ENCODE measurements at regions not wholly inside any gene's neighbourhood (a gene's known extent, or its start where the extent isn't known, plus 50 kb on each side); places are given as distances from the start of the nearest gene placed in this dataset.

DNA sequence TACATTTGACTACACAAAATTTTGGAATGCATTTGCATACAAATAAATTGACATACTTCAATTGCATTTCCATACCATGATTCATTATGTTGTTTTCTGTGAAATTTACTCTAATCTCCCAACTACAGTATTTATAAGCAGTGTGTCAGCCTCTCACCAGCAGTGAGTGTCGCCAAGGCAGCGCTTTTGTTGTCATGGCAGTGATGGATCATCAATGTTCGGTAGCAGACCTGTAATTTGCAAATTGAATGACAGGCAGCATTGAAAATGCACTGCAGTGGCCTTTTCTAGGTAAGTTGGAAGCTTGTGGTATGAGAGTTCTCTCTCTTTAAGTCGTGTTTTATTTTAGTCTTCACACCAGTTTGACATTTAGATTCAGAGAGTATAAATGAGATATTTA is 534.1 kb downstream of the PCDH17 start:
- TF ChIP-seq TAF1 (IDR thresholded peaks at IDR 0.05; ENCODE audit: borderline replicate concordance, insufficient read depth, low read length): no peak
- no peak for TF ChIP-seq FOXP2 (optimal IDR thresholded peaks at IDR 0.05; ENCODE audit: borderline replicate concordance, extremely low read depth, extremely low read length, insufficient read depth)
- TF ChIP-seq POLR2AphosphoS5 (IDR thresholded peaks at IDR 0.05; ENCODE audit: low read depth, low read length): no peak
- TF ChIP-seq SIN3A (IDR thresholded peaks at IDR 0.05; ENCODE audit: borderline replicate concordance, insufficient read depth, low read length): no peak
- no peak for TF ChIP-seq REST (IDR thresholded peaks at IDR 0.05; ENCODE audit: insufficient read depth in 1 of 2, low read depth in 2 of 2, low read length in 2 of 2)

DNA sequence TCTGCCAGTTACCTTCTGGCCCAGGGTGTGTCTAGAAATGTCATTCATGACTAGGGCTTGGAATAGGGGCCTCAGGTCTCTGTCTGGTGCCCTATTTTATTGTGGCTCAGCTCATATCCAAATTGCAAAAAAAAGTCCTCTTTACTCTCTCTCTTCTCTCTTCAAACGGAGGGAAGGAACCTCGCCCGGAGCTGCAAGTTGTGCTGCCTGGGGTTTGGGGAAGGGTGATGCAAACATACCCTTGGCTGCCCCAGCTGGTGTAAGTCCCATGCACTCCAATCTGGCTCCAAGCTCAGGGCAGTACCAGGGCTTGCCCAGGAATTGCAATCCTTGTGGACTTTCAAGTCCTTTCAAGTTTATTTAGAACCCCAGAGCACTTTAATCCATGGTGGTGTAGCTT is 549.6 kb downstream of the PCDH17 start:
- TF ChIP-seq REST (IDR thresholded peaks at IDR 0.05; ENCODE audit: insufficient read depth in 1 of 2, low read depth in 2 of 2, low read length in 2 of 2) (no peak), POLR2AphosphoS5 (IDR thresholded peaks at IDR 0.05; ENCODE audit: low read depth, low read length) (no peak), TAF1 (IDR thresholded peaks at IDR 0.05; ENCODE audit: borderline replicate concordance, insufficient read depth, low read length) (no peak), FOXP2 (optimal IDR thresholded peaks at IDR 0.05; ENCODE audit: borderline replicate concordance, extremely low read depth, extremely low read length, insufficient read depth) (no peak), SIN3A (IDR thresholded peaks at IDR 0.05; ENCODE audit: borderline replicate concordance, insufficient read depth, low read length) (no peak)

- no peak for TF ChIP-seq REST (IDR thresholded peaks at IDR 0.05; ENCODE audit: insufficient read depth in 1 of 2, low read depth in 2 of 2, low read length in 2 of 2)
- no peak for TF ChIP-seq SIN3A (IDR thresholded peaks at IDR 0.05; ENCODE audit: borderline replicate concordance, insufficient read depth, low read length)
- no peak for TF ChIP-seq FOXP2 (optimal IDR thresholded peaks at IDR 0.05; ENCODE audit: borderline replicate concordance, extremely low read depth, extremely low read length, insufficient read depth)
- TF ChIP-seq POLR2AphosphoS5 (IDR thresholded peaks at IDR 0.05; ENCODE audit: low read depth, low read length): no peak
- TF ChIP-seq TAF1 (IDR thresholded peaks at IDR 0.05; ENCODE audit: borderline replicate concordance, insufficient read depth, low read length): no peak
Observed at GRCh38 chr13:58187881-58188280, 556.3 kb downstream of the PCDH17 start.

GRCh38 chr13:58190577-58190976 is 559.0 kb downstream of the PCDH17 start:
- no peak for TF ChIP-seq REST (IDR thresholded peaks at IDR 0.05; ENCODE audit: insufficient read depth in 1 of 2, low read depth in 2 of 2, low read length in 2 of 2)
- no peak for TF ChIP-seq FOXP2 (optimal IDR thresholded peaks at IDR 0.05; ENCODE audit: borderline replicate concordance, extremely low read depth, extremely low read length, insufficient read depth)
- no peak for TF ChIP-seq TAF1 (IDR thresholded peaks at IDR 0.05; ENCODE audit: borderline replicate concordance, insufficient read depth, low read length)
- no peak for TF ChIP-seq SIN3A (IDR thresholded peaks at IDR 0.05; ENCODE audit: borderline replicate concordance, insufficient read depth, low read length)
- TF ChIP-seq POLR2AphosphoS5 (IDR thresholded peaks at IDR 0.05; ENCODE audit: low read depth, low read length): no peak

DNA sequence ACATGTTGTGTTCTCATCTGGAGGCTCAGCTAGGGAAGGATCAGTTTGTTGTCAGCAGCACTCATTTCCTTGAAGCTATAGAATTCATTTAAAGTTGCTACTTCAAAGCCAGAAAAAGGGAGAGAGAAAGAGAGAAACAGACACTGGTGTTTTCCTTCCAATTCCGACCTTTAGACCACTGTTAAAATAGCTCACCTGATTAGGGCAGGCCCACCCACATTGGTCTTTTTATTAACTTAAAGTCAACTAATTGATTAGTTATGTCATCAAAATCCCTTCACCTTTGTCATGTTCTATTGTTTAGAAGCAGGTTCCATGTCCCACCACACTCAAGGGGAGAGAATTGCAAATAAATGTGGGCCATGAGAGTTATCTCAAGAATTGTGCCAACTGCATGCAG is 560.2 kb downstream of the PCDH17 start:
- TF ChIP-seq SIN3A (IDR thresholded peaks at IDR 0.05; ENCODE audit: borderline replicate concordance, insufficient read depth, low read length): no peak
- no peak for TF ChIP-seq POLR2AphosphoS5 (IDR thresholded peaks at IDR 0.05; ENCODE audit: low read depth, low read length)
- TF ChIP-seq REST (IDR thresholded peaks at IDR 0.05; ENCODE audit: insufficient read depth in 1 of 2, low read depth in 2 of 2, low read length in 2 of 2): no peak
- no peak for TF ChIP-seq FOXP2 (optimal IDR thresholded peaks at IDR 0.05; ENCODE audit: borderline replicate concordance, extremely low read depth, extremely low read length, insufficient read depth)
